K562 (cell line): ENCODE measurements at regions not wholly inside any gene's neighbourhood (a gene's known extent, or its start where the extent isn't known, plus 50 kb on each side); places are given as distances from the start of the nearest gene placed in this dataset.

Experiments
- ATF6 ChIP-seq: sonication (generic); formaldehyde crosslinking; IDR thresholded peaks from 2 replicates; pipeline ENCODE4 v1.4.0; 2020; ENCODE audit warnings: mild to moderate bottlenecking, missing genetic modification reagents
- BDP1 ChIP-seq: IDR thresholded peaks from 3 replicates; pipeline ENCODE4 v1.6.1; 2011; ENCODE audit not compliant: insufficient read length, insufficient read depth
- BRF1 ChIP-seq: IDR thresholded peaks from 3 replicates; pipeline ENCODE4 v1.6.1; 2011; ENCODE audit warnings: borderline replicate concordance, mild to moderate bottlenecking; ENCODE audit not compliant: insufficient read length; ENCODE audit errors: extremely low read depth
- RB1 ChIP-seq: fragments of 450-650 bp; IDR thresholded peaks from 2 replicates; pipeline ENCODE4 v1.6.1; 2017; ENCODE audit warnings: low read depth, mild to moderate bottlenecking
- SNRNP70 ChIP-seq: fragments of 200-400 bp; formaldehyde crosslinking; optimal IDR thresholded peaks from 2 replicates; pipeline ENCODE3; 2017; ENCODE audit warnings: low read depth, low read length
- SPI1 ChIP-seq: IDR thresholded peaks from 2 replicates; pipeline ENCODE4 v1.6.1; 2011; ENCODE audit warnings: low read depth, low read length, control low read depth, borderline replicate concordance
- SREBF1 ChIP-seq: fragments of 150-350 bp; IDR thresholded peaks from 2 replicates; pipeline ENCODE4 v1.6.1; 2014; ENCODE audit warnings: antibody characterized with exemption, low read depth, low read length, borderline replicate concordance
- YY1 ChIP-seq, 3 experiments: IDR thresholded peaks; 2 replicates each; pipeline ENCODE4 v1.6.1; 2011; ENCODE audit warnings: low read length in 2 of 3, mild to moderate bottlenecking in 2 of 3, moderate library complexity in 2 of 3, borderline replicate concordance in 1 of 3, control low read depth in 1 of 3, low read depth in 1 of 3; ENCODE audit not compliant: insufficient read depth in 3 of 3, insufficient replicate concordance in 2 of 3, control insufficient read depth in 1 of 3, insufficient read length in 1 of 3; ENCODE audit errors: extremely low read depth in 1 of 3
- ZFPM2 ChIP-seq: fragments of 250-450 bp; sonication (Bioruptor Pico); IDR thresholded peaks from 2 replicates; pipeline ENCODE4 v1.5.1; 2022; ENCODE audit warnings: mild to moderate bottlenecking
- TF ChIP-seq, protein P1 (sequence below): fragments of 450-650 bp; IDR thresholded peaks from 2 replicates; pipeline ENCODE4 v1.6.1; 2016; ENCODE audit warnings: antibody characterized with exemption
- TF ChIP-seq, protein P2 (sequence below), 2 experiments: fragments of 450-650 bp; IDR thresholded peaks; 2 replicates each; pipeline ENCODE4 v1.6.1; 2016; ENCODE audit warnings: mild to moderate bottlenecking in 2 of 2, borderline replicate concordance in 1 of 2, low read depth in 1 of 2, moderate library complexity in 1 of 2

- no peak for TF ChIP-seq YY1 (IDR thresholded peaks at IDR 0.05; ENCODE audit: borderline replicate concordance in 1 of 3, control insufficient read depth in 1 of 3, extremely low read depth in 1 of 3, insufficient read depth in 3 of 3, insufficient read length in 1 of 3, insufficient replicate concordance in 2 of 3, low read depth in 1 of 3, low read length in 2 of 3)
- TF ChIP-seq, protein P1, sequence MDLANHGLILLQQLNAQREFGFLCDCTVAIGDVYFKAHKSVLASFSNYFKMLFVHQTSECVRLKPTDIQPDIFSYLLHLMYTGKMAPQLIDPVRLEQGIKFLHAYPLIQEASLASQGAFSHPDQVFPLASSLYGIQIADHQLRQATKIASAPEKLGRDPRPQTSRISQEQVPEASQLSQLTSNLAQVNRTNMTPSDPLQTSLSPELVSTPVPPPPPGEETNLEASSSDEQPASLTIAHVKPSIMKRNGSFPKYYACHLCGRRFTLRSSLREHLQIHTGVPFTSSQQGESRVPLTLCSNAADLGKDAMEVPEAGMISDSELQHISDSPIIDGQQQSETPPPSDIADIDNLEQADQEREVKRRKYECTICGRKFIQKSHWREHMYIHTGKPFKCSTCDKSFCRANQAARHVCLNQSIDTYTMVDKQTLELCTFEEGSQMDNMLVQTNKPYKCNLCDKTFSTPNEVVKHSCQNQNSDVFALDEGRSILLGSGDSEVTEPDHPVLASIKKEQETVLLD: no peak
- no peak for TF ChIP-seq RB1
- no peak for TF ChIP-seq SNRNP70
- TF ChIP-seq BDP1: no peak
- TF ChIP-seq, protein P2, sequence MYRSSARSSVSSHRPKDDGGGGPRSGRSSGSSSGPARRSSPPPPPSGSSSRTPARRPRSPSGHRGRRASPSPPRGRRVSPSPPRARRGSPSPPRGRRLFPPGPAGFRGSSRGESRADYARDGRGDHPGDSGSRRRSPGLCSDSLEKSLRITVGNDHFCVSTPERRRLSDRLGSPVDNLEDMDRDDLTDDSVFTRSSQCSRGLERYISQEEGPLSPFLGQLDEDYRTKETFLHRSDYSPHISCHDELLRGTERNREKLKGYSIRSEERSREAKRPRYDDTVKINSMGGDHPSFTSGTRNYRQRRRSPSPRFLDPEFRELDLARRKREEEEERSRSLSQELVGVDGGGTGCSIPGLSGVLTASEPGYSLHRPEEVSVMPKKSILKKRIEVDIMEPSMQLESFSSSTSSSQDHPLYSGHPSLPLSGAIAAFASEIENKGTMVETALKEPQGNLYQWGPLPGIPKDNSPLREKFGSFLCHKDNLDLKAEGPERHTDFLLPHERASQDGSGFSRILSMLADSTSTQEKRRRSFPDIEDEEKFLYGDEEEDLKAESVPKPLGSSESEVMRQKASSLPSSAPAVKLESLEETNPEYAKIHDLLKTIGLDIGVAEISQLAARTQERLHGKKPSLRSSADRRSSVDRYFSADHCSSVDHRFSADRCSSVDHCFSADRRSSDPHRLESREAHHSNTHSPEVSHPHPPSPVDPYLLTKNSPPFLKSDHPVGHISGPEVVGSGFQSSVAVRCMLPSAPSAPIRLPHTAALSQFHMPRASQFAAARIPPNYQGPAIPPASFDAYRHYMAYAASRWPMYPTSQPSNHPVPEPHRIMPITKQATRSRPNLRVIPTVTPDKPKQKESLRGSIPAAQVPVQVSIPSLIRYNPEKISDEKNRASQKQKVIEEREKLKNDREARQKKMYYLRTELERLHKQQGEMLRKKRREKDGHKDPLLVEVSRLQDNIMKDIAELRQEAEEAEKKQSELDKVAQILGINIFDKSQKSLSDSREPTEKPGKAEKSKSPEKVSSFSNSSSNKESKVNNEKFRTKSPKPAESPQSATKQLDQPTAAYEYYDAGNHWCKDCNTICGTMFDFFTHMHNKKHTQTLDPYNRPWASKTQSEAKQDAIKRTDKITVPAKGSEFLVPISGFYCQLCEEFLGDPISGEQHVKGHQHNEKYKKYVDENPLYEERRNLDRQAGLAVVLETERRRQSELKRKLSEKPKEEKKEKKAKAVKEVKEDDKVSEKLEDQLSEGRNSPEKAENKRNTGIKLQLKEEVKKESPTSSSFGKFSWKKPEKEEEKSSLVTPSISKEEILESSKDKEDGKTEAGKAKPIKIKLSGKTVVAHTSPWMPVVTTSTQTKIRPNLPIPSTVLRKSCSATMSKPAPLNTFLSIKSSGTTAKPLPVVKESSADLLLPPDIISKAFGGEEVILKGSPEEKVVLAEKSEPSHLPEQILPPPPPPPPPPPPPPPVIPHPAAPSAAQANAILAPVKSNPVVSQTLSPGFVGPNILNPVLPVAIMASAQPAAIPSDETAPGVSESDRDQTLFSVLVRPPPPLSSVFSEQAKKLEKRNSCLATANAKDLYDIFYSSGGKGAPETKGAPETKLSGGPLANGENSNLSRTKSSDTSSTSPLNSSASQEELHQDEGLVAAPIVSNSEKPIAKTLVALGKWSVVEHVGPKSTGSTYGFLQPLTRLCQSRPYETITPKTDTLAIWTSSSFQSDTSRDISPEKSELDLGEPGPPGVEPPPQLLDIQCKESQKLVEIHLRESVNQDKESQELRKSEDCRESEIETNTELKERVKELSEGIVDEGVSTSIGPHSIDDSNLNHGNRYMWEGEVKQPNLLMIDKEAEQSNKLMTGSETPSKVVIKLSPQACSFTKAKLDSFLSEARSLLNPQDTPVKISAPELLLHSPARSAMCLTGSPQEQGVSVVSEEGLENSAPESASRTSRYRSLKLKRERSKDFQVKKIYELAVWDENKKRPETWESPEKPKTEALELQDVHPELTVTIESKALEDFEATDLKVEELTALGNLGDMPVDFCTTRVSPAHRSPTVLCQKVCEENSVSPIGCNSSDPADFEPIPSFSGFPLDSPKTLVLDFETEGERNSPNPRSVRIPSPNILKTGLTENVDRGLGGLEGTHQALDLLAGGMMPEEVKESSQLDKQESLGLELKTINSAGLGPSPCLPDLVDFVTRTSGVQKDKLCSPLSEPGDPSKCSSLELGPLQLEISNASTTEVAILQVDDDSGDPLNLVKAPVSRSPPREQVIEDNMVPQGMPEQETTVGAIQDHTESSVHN (IDR thresholded peaks at IDR 0.05; ENCODE audit: borderline replicate concordance in 1 of 2, low read depth in 1 of 2): no peak
- TF ChIP-seq SREBF1: no peak
- no peak for TF ChIP-seq ZFPM2 (CRISPR knock-in tag)
- no peak for TF ChIP-seq ATF6 (CRISPR knock-in tag)
- TF ChIP-seq SPI1: no peak
- TF ChIP-seq BRF1: no peak
Measured at GRCh38 chr4:27881705-27882104, 1021.1 kb downstream of the STIM2 start (continued).
